Kidney epithelial cell (primary cell): ENCODE measurements at regions not wholly inside any gene's neighbourhood (a gene's known extent, or its start where the extent isn't known, plus 50 kb on each side); places are given as distances from the start of the nearest gene placed in this dataset.

Experiments
- DNase-seq: peaks from one replicate; pipeline ENCODE4 v3.0.0-alpha.2; 2010; ENCODE audit warnings: low read depth
- H3K27me3 ChIP-seq: 2 replicates; pipeline ENCODE4 v1.6.0; 2011; ENCODE audit warnings: low read length; ENCODE audit not compliant: control insufficient read depth, insufficient read depth
- H3K36me3 ChIP-seq: 2 replicates; pipeline ENCODE4 v1.5.1; 2011; ENCODE audit warnings: low read length; ENCODE audit not compliant: control insufficient read depth, insufficient read depth
- H3K4me3 ChIP-seq: 2 replicates; pipeline ENCODE4 v1.5.1; 2011; ENCODE audit warnings: low read depth, mild to moderate bottlenecking, control low read depth, low read length
- TF ChIP-seq, protein P1 (sequence below): IDR thresholded peaks from 2 replicates; pipeline ENCODE4 v1.5.1; 2011; ENCODE audit warnings: mild to moderate bottlenecking, moderate library complexity, low read length, control low read depth, inconsistent platforms; ENCODE audit not compliant: insufficient read depth, poor library complexity, severe bottlenecking

DNA sequence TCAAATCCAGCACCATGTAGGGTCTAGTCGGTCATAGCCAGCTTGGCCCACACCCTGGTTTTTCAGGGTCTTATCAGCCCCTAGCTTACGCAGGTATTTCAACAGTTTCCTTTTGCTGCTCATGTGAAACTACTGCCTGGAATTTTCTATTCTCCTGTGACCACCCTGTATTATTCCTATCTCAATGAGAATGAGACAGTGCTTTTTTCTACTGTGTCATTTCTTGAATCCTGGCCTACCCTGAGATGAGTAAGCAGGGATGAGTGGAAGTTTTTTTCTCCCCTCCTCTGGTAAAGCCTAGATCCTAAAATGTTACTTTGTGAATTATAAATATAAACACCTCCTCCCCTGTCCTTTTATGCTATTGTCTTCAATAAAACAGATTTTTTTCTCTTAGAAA, 62.7 kb upstream of the ARID2 start:
- TF ChIP-seq, protein P1, sequence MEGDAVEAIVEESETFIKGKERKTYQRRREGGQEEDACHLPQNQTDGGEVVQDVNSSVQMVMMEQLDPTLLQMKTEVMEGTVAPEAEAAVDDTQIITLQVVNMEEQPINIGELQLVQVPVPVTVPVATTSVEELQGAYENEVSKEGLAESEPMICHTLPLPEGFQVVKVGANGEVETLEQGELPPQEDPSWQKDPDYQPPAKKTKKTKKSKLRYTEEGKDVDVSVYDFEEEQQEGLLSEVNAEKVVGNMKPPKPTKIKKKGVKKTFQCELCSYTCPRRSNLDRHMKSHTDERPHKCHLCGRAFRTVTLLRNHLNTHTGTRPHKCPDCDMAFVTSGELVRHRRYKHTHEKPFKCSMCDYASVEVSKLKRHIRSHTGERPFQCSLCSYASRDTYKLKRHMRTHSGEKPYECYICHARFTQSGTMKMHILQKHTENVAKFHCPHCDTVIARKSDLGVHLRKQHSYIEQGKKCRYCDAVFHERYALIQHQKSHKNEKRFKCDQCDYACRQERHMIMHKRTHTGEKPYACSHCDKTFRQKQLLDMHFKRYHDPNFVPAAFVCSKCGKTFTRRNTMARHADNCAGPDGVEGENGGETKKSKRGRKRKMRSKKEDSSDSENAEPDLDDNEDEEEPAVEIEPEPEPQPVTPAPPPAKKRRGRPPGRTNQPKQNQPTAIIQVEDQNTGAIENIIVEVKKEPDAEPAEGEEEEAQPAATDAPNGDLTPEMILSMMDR = no peak
- H3K27me3 ChIP-seq = no peaks in the 10 kb centered on the region
- H3K36me3 ChIP-seq = no peaks in the 10 kb centered on the region
- DNase-seq = no peak
- no peak overlapping the region for H3K4me3 ChIP-seq

DNA sequence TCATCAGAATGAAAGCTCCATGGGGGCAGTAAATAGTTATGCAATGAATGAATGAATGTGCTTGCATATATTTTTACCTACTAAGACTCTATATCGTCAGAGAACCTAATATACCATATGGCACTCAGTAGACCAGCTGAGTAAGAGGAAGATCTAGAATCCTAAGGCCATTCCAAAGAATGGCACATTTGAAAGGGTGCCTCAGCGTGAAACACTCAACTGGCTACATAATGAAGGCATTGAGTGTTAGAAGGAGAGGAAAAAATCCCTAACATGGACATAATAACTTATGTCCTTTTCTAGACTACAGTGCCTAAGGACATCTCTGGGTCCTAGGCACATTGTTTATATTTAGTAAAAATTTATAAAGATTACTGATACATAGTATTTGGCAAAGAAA, 61.7 kb upstream of the ARID2 start:
- TF ChIP-seq, protein P1 = no peak
- Histone ChIP-seq H3K36me3 (no peaks in the 10 kb centered on the region), H3K4me3 (no peak overlapping the region), H3K27me3 (no peaks in the 10 kb centered on the region)
- DNase-seq = no peak

DNA sequence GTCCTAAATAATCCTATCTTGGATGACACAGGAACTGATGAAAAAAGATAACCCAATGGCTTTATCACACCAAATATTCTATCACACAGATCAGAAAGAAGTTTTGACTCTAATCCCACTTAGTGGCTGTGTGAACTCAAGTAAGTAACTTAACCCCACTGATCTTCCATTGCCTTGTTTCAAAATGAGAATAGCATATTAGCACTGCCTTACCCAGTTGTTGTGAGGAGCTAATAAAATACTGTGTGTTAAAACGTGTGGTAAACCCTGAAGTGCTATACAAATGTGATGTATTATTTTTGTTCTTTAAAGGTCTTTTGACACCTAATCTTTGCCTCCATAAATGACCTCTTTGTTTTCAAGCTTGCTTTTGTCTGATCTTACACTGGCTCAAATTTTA, 60.9 kb upstream of the ARID2 start:
- Histone ChIP-seq H3K27me3 (no peaks in the 10 kb centered on the region), H3K4me3 (no peak overlapping the region), H3K36me3 (no peaks in the 10 kb centered on the region)
- no peak for DNase-seq
- TF ChIP-seq, protein P1 = no peak

DNA sequence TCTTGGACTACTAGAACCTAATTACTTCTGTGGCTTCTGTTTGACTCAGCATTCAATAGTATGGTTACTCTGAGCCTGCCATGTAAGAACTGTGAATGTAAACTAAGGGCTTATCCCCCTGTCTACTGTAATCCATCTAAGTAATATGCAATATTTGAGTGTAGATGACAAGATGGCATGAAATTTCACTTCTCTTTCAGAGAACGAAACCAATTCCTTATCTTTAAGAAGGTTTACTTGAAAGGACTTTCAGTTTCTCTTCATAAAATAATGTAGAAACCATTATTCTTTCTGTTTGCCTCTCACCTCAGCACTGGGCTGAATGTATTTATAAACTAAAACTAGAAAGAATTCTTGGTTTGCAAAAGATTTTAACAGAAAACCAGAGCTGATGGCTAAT, 60.4 kb upstream of the ARID2 start:
- TF ChIP-seq, protein P1 = no peak
- Histone ChIP-seq H3K4me3 (no peak overlapping the region), H3K36me3 (no peaks in the 10 kb centered on the region), H3K27me3 (no peaks in the 10 kb centered on the region)
- DNase-seq = no peak

DNA sequence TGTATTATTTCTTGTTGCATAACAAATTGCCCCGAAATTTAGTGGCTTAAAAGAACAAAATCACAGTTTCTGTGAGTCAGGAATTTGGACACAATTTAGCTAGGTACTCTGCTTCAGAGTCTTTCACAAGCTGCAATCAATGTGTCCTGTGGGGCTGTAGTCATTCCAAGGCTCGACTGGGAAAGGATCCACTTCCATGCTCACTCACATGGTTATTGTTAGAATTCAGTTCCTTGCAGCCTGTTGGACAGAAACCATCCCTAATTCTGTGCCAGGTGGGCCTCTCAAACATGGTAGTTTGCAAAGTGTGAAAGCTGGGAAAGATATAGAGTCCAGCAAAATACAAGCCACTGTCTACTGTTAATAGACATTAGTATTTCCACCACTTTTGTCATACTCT, 59.7 kb upstream of the ARID2 start:
- Histone ChIP-seq H3K27me3 (no peaks in the 10 kb centered on the region), H3K4me3 (no peak overlapping the region), H3K36me3 (no peaks in the 10 kb centered on the region)
- DNase-seq = no peak
- TF ChIP-seq, protein P1 = no peak

DNA sequence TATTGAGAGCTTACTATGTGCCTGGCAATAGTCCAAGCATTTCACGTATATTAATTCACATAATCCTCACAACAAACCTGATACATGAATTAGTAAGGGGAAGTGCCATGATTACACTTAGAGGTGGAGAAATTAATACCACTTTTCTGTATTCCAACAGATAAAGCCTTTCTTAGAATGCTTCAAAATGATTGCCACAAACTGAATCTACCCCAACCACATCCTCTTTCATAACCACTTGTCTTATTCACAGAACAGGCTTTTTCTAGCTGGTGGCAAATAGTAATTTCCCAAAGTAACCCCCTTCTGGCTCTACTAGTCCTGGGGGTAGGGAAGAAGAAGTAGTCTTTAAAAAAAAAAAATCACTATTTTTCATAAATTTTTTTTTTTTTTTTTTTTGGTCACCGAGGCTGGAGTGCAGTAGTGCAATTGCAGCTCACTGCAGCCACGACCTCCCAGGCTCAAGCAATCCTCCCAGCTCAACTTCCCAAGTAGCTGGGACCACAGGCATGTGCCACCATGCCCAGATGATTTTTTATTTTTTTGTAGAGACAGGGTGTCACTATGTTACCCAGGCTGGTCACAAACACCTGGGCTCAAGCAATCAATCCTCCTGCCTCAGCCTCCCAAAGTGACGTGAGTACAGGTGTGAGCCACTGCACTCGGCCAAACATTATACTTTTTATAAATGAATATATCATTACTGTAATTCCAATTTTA, 59.0 kb upstream of the ARID2 start:
- Histone ChIP-seq H3K4me3 (no peak overlapping the region), H3K36me3 (no peaks in the 10 kb centered on the region), H3K27me3 (no peaks in the 10 kb centered on the region)
- DNase-seq = no peak
- TF ChIP-seq, protein P1 = no peak
